ENCODE measurements at regions not wholly inside any gene's neighbourhood (a gene's known extent, or its start where the extent isn't known, plus 50 kb on each side); places are given as distances from the start of the nearest gene placed in this dataset.
"Not testable (repeated sequence)": the region's sequence is repeated elsewhere in the genome, so short reads cannot be mapped to it uniquely, and the experiment has no call there.

DNA sequence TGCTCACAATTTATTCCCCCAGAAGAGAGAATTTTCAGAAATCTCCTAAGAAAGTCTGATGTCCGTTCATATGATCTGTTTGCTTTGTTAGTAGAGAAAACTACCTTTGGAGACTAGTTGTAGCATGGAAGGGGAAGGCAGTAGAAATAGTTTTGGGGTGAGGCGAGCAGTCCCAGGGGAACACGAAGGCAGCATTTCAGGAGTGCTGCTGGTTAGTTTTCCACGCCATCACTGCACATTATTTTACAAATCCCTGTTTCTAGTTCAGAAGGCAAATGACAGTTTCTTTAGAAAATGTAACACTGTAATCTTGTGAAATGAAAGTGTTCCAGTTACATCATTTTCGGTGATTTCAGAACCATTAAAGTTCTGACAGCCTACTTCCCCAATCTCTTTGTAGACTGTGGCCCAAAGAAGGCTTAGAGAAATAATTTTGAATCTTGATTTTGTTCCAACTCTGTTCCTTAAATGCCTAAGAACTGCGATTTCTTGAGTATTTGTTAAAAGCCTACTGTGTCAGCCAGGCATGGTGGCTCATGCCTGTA is 123.8 kb downstream of the LAT start:
- DNase-seq (ENCODE audit: low read depth) = not testable (repeated sequence)

GRCh38 chr16:29107299-29107698 is 122.4 kb downstream of the LAT start:
- no peak for DNase-seq (ENCODE audit: low read depth)

DNA sequence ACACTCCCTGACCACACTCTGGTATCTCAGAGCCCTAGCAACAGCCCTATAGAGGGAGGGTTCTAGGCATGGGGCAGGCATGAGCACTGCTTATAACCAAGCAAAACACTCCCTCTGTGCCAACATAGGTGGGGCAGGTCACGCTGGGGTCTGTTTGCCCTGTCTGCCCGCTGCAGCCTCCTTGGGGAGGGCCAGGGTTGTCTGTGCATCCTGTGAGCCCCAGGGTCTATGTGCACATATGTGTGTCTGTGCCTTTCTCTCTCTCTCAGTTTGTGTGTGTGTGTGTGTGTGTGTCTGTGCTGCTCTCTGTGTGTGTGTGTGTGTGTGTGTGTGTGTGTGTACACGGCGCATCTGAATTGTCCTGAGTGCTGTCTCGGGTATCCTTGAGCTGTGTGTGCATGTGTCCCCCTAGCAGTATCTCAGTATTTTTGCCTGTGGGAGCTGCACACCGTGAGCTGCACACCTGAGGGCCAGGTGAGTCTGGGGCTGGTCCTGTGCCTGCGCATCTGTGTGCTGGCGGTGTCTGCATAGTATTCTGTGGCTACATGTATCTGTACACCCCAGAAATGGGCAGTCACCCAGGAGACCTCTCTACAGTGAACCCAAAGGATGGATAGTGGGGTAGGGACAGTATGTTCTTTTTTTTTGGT is 121.5 kb downstream of the LAT start:
- DNase-seq (ENCODE audit: low read depth) = not testable (repeated sequence)

DNA sequence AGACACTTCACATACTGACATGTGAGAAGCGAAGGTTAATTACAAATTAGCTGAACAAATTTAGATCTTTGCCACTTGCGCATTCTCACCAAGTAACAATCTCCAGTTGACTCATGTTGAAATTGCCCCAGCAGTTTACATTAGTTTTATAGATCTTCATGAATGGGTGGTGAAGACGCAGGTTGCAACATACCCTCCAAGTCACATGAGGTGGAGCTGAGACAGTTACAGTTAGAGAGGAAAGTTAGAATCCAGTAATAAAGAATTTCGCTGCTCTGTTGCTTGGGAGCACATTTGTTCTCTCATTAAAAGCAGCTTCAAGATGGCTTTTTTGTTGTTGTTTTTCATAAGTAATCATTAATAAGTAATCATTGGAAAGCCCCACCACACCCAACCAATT is 119.7 kb downstream of the LAT start:
- not testable (repeated sequence) for DNase-seq (ENCODE audit: low read depth)

DNA sequence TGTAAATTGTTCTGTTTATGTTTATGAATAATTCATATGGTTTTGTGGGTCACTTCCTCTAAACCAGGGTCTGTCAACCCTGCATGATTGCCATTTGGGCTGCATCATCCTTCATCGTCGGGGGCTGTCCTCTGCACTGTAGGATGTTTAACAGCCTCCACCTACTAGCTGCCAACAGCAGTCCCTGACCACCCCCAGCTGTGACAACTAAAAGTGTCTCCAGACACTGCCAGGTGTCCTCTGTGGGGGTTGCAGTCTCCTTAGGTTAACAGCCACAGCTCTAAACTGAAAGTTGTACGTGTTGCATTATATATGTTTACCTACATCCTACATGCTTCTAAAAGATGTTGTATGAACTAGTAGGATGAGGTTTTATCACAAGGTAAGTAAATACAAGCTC is 113.1 kb downstream of the LAT start:
- DNase-seq (ENCODE audit: low read depth) = not testable (repeated sequence)

GRCh38 chr16:29094729-29095624 is 110.1 kb downstream of the LAT start:
- DNase-seq (ENCODE audit: low read depth) = not testable (repeated sequence)

DNA sequence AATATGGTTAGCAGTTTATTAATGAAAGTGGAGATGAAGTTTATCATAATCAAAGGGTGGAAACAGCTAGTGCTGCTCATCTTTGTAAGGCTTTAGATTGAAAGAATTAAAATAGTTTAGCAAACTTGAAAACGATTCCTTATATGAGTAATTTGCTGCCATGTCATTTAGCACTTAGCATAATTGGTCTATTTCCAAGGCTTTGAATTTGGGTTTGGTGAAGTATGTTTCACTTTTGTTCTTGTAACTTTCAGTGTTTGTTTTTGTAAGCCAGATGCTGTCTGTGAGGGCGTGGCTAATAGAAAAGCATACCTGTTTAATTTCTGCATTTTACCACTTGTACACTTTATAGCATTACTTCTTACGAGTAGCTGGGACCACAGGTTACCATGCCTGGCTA is 109.5 kb downstream of the LAT start:
- not testable (repeated sequence) for DNase-seq (ENCODE audit: low read depth)

DNA sequence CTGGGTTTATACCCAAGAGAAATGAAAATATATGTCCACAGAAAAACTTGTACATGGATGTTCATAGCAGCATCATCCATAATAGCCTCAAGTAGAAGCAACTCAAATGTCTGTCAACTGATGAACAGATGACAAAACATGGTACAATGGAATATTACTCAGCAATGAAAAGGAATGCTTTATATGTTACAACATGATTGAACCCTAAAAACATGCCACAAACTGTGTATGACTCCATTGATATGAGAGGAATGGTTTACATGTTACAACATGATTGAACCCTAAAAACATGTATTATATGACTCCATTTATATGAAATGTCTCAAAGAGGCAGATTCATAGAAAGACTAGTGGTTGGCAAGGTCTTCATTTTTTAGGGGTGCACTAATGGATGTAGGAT is 104.8 kb downstream of the LAT start:
- DNase-seq (ENCODE audit: low read depth) = not testable (repeated sequence)

- DNase-seq (ENCODE audit: low read depth) = not testable (repeated sequence)
Observed at GRCh38 chr16:29087673-29088072, 102.8 kb downstream of the LAT start.

GRCh38 chr16:29081829-29082639 is 97.2 kb downstream of the LAT start:
- DNase-seq (ENCODE audit: low read depth) = not testable (repeated sequence)

DNA sequence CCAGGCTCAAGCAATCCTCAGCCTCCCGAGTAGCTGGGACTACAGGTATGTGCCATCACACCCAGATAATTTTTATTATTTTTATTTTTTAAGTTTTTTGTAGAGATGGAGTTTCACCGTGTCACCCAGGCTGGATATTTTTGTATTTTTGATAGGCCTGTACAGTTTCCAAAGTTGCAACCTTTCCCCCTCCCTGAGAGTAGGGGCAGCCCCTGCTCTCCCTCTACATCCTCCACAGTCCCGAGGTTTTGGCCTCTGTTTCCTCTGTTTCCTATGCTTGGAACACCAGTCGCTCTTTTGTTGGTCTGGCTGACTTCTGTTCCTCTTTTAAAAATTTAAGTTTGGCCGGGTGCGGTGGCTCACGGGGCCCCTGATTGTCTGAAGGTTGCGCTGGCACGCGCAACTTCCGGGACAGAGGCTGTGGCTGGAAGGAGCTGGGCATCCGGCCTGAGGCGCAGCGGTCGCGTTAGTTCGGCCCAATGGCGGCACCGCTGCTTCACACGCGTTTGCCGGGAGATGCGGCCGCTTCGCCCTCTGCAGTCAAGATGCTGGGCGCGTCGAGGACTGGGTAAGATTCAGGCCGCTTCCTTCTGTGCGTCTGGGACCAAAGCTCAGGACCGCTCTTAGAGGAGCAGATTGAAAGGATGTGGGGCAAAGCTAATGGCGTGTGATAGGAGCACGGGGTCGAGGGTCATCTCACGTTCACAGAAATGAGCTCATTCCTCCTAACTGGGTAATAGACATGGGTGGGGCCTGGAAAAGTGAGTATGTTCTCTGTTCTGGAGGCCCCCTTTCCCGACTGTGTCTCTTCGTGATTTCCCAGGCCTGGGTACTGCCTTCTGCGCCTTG is 89.9 kb downstream of the LAT start:
- DNase-seq (ENCODE audit: low read depth) = not testable (repeated sequence)

DNA sequence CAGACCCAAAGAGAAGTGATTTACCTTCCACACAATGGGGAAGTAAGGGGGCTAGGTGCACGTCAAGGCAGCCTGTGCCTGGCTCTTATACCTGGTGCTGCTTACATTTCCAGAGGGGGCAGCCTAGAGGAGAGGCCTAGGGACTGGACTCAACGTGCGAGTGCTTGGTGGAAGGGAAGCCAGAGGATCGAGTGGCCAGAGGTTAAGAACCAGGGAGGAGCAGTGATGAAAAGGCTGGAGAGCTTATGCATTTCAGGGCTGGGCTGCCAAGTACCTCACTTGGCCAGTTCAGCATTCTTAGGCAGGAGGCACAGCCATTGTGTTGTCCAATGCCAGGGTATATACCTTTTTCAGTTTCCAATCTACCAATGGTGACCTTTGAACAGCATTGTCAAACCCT is 77.4 kb downstream of the LAT start:
- DNase-seq (ENCODE audit: low read depth) = not testable (repeated sequence)

GRCh38 chr16:29061467-29061921 is 76.6 kb downstream of the LAT start:
- DNase-seq (ENCODE audit: low read depth) = not testable (repeated sequence)

GRCh38 chr16:29060022-29060810 is 75.4 kb downstream of the LAT start:
- not testable (repeated sequence) for DNase-seq (ENCODE audit: low read depth)

- not testable (repeated sequence) for DNase-seq (ENCODE audit: low read depth)
Observed at GRCh38 chr16:29059575-29059974, 74.7 kb downstream of the LAT start.

Measured in non-pigmented ciliary epithelial cell (primary cell).